HepG2 (cell line): ENCODE measurements at regions not wholly inside any gene's neighbourhood (a gene's known extent, or its start where the extent isn't known, plus 50 kb on each side); places are given as distances from the start of the nearest gene placed in this dataset.
"Not testable (repeated sequence)": the region's sequence is repeated elsewhere in the genome, so short reads cannot be mapped to it uniquely, and the experiment has no call there.

ENCODE experiments used
- ATAC-seq: fragments of 200-7000 bp; cut with Tn5 transposase; 3 replicates; pipeline ENCODE4 v1.9.1; 2020; ENCODE audit warnings: mild to moderate bottlenecking, moderate library complexity
- BruUV-seq: library from RNA; stranded (reverse); fragments of 400-500 nt; replicated peaks from 2 replicates; lab custom pipeline; 2021; lab: Mats Ljungman, UMichigan
- CTCF ChIA-PET: fragments of 300-600 bp; formaldehyde crosslinking; extraction: SDS; loops from one replicate; lab custom pipeline; 2021; ENCODE audit warnings: low total read pairs, inconsistent platforms, low intra/inter-chr PET ratio; lab: Yijun Ruan, JAX
- POLR2A ChIA-PET: fragments of 350-600 bp; sonication (Branson Sonifier 250); formaldehyde crosslinking; loops from one replicate; lab custom pipeline; 2020; ENCODE audit warnings: antibody characterized with exemption, inconsistent platforms; lab: Yijun Ruan, JAX
- DNase-seq: peaks from one replicate; pipeline ENCODE4 v3.0.0-alpha.2; 2015; ENCODE audit warnings: low spot score
- FAIRE-seq: peaks from 3 replicates; lab custom pipeline; 2011; peaks lifted over from hg19 to GRCh38; lab: Jason Lieb, UNC
- H2AFZ ChIP-seq: one replicate; pipeline ENCODE4 v1.6.1; 2011; ENCODE audit warnings: low read length, inconsistent platforms
- H3K27ac ChIP-seq: fragments of 300-600 bp; 3 replicates; pipeline ENCODE4 v1.8.0; 2011; ENCODE audit warnings: mixed run types, mild to moderate bottlenecking, mixed read lengths, low read length, inconsistent platforms; ENCODE audit not compliant: insufficient read depth; ENCODE audit errors: extremely low read length
- H3K27me3 ChIP-seq, 2 experiments: fragments of 200-600 bp in 1 of 2; 2 replicates in 1 of 2; 3 replicates in 1 of 2; pipeline versions ENCODE4 v1.6.0 to v1.8.0; 2011; ENCODE audit warnings: low read length in 2 of 2, mild to moderate bottlenecking in 2 of 2, moderate library complexity in 2 of 2, inconsistent platforms in 1 of 2; ENCODE audit not compliant: insufficient read depth in 2 of 2, control insufficient read depth in 1 of 2
- H3K36me3 ChIP-seq, 2 experiments: fragments of 200-600 bp in 1 of 2; replicated peaks in 1 of 2; 2 replicates in 1 of 2; 3 replicates in 1 of 2; pipeline versions ENCODE4 v1.5.1 to v1.8.0; 2011; ENCODE audit warnings: low read length in 2 of 2, inconsistent platforms in 1 of 2; ENCODE audit not compliant: insufficient read depth in 2 of 2, control insufficient read depth in 1 of 2
- H3K4me1 ChIP-seq: 2 replicates; pipeline ENCODE4 v1.5.1; 2012; ENCODE audit warnings: low read length, inconsistent platforms; ENCODE audit not compliant: insufficient read depth
- H3K4me2 ChIP-seq: 2 replicates; pipeline ENCODE4 v1.6.0; 2011; ENCODE audit warnings: low read depth, low read length, inconsistent platforms
- H3K4me3 ChIP-seq, 3 experiments: fragments of 200-600 bp in 1 of 3; sonication (generic), shearing (Covaris generic) in 1 of 3; replicated peaks in 1 of 3; 2 replicates each; pipeline ENCODE4 v1.5.1; 2011 to 2016; ENCODE audit warnings: low read length in 3 of 3, inconsistent platforms in 2 of 3, low read depth in 2 of 3, mild to moderate bottlenecking in 2 of 3, control low read depth in 1 of 3, mixed read lengths in 1 of 3; ENCODE audit not compliant: insufficient read depth in 1 of 3
- H3K79me2 ChIP-seq: one replicate; pipeline ENCODE4 v1.6.1; 2011; ENCODE audit warnings: low read length, inconsistent platforms; ENCODE audit not compliant: insufficient read depth
- H3K9ac ChIP-seq: 2 replicates; pipeline ENCODE4 v1.6.0; 2011; ENCODE audit warnings: mild to moderate bottlenecking, low read depth, low read length, inconsistent platforms; ENCODE audit not compliant: insufficient read depth
- H3K9me3 ChIP-seq: 2 replicates; pipeline ENCODE4 v1.5.1; 2012; ENCODE audit warnings: mild to moderate bottlenecking, low read length
- H4K20me1 ChIP-seq: 2 replicates; pipeline ENCODE4 v1.6.0; 2011; ENCODE audit warnings: inconsistent platforms, mild to moderate bottlenecking, low read length, moderate library complexity; ENCODE audit not compliant: insufficient read depth
- CTCF ChIP-seq: sonication (generic); formaldehyde crosslinking; IDR thresholded peaks from 2 replicates; pipeline ENCODE4 v1.5.0; 2020; ENCODE audit warnings: mild to moderate bottlenecking, missing genetic modification reagents, moderate library complexity
- RAD21 ChIP-seq: fragments of 450-650 bp; formaldehyde crosslinking; IDR thresholded peaks from 2 replicates; pipeline ENCODE4 v1.5.0; 2020; ENCODE audit warnings: mild to moderate bottlenecking
- SMC3 ChIP-seq: IDR thresholded peaks from 2 replicates; pipeline ENCODE4 v1.6.1; 2011; ENCODE audit warnings: low read length, improper control_type of control experiment
- STAG1 ChIP-seq: sonication (generic); formaldehyde crosslinking; IDR thresholded peaks from 2 replicates; pipeline ENCODE4 v1.4.0; 2020; ENCODE audit warnings: missing genetic modification reagents
- ZNF687 ChIP-seq: sonication (generic); formaldehyde crosslinking; IDR thresholded peaks from 2 replicates; pipeline ENCODE4 v1.5.1; 2020; ENCODE audit warnings: mild to moderate bottlenecking, missing genetic modification reagents, moderate library complexity
- WGBS: methylation state at CpG from one replicate; pipeline ENCODE4 v1.1.6; 2017; ENCODE audit warnings: low lambda C conversion rate; 5-methylcytosine and 5-hydroxymethylcytosine counted together
- in situ Hi-C: cut with HindIII; loops from 2 replicates; pipeline ENCODE4 v1.10.0; 2017; ENCODE audit warnings: low pct_unique_long_range_greater_than_20kb; ENCODE audit not compliant: extremely low pct_ligation_motif_present
- intact Hi-C: fragments of 100-400 bp; cut with micrococcal nuclease; formaldehyde crosslinking; loops from one replicate; pipeline ENCODE4 v1.10.0; 2022; ENCODE audit not compliant: unreplicated experiment

- H3K4me1 ChIP-seq, H3K4me2 ChIP-seq, POLR2A ChIA-PET, H3K27me3 ChIP-seq, H2AFZ ChIP-seq, H4K20me1 ChIP-seq, H3K4me3 ChIP-seq, H3K36me3 ChIP-seq, H3K9ac ChIP-seq, H3K79me2 ChIP-seq, BruUV-seq, H3K27ac ChIP-seq, H3K9me3 ChIP-seq: not testable (repeated sequence)
- ATAC-seq = peak; percentile 99
- 58% methylated on average over 11 of the region's 25 CpGs for WGBS
- intact Hi-C loops (loop anchor here (1.0 kb wide), 3 partner anchors 451 to 1703 kb away; no protein-coding TSS in a partner anchor), in situ Hi-C loops (loop anchor here (10.0 to 25.0 kb wide), 2 partner anchors 519 to 1557 kb away; no protein-coding TSS in a partner anchor)
- FAIRE-seq = peak; percentile 30
- peak; percentile 66 for TF ChIP-seq RAD21
- peak; percentile 70 for TF ChIP-seq SMC3
- 0 out of 2 replicates have a peak, but pooled peaks have one; percentile 12 for TF ChIP-seq ZNF687 (CRISPR knock-in tag)
- peak; percentile 83 for TF ChIP-seq CTCF (CRISPR knock-in tag)
- TF ChIP-seq STAG1 = peak; percentile 93
- CTCF ChIA-PET = interaction anchor here (1.6 to 1.7 kb wide), 2 partner anchors 522 to 1563 kb away, joined by 5 to 10 read pairs; no protein-coding TSS in a partner anchor
- DNase-seq = peak; percentile 28
Observed at GRCh38 chr6:92644104-92644791, 775.1 kb downstream of the EPHA7 start.
